Neural cell (in vitro differentiated cells): ENCODE measurements at regions not wholly inside any gene's neighbourhood (a gene's known extent, or its start where the extent isn't known, plus 50 kb on each side); places are given as distances from the start of the nearest gene placed in this dataset.

Experiments
- H2AFZ ChIP-seq: fragments of 200-600, 300-800 bp; sonication (generic), shearing (Covaris generic); 2 replicates; pipeline ENCODE4 v1.6.0; 2014; ENCODE audit warnings: low read depth, mild to moderate bottlenecking, antibody characterized with exemption, low read length, moderate library complexity
- H3F3A ChIP-seq: fragments of 200-600 bp; shearing (Covaris generic); 2 replicates; pipeline ENCODE4 v1.6.1; 2016; ENCODE audit warnings: mild to moderate bottlenecking, moderate library complexity, mixed read lengths, antibody characterized with exemption, low read length; ENCODE audit not compliant: insufficient read depth, poor library complexity, severe bottlenecking
- H3K27ac ChIP-seq: fragments of 200-600, 300-800 bp; sonication (generic), shearing (Covaris generic); 2 replicates; pipeline ENCODE4 v1.5.1; 2014; ENCODE audit warnings: mild to moderate bottlenecking, low read length, moderate library complexity
- H3K27me3 ChIP-seq: fragments of 300-800, 200-600 bp; sonication (generic), shearing (Covaris generic); 2 replicates; pipeline ENCODE4 v1.6.0; 2014; ENCODE audit warnings: mild to moderate bottlenecking, low read depth, low read length, moderate library complexity; ENCODE audit not compliant: insufficient read depth
- H3K36me3 ChIP-seq: fragments of 300-800, 200-600 bp; sonication (generic), shearing (Covaris generic); 2 replicates; pipeline ENCODE4 v1.5.1; 2014; ENCODE audit warnings: mild to moderate bottlenecking, antibody characterized with exemption, low read length, moderate library complexity; ENCODE audit not compliant: insufficient read depth
- H3K4me2 ChIP-seq: fragments of 300-800, 200-600 bp; sonication (generic), shearing (Covaris generic); 2 replicates; pipeline ENCODE4 v1.6.0; 2014; ENCODE audit warnings: mild to moderate bottlenecking, low read length
- H3K4me3 ChIP-seq: fragments of 300-800, 200-600 bp; sonication (generic), shearing (Covaris generic); 2 replicates; pipeline ENCODE4 v1.5.1; 2014; ENCODE audit warnings: mild to moderate bottlenecking, low read length, moderate library complexity
- H3K79me2 ChIP-seq: fragments of 200-600 bp; shearing (Covaris generic); replicated peaks from 2 replicates; pipeline ENCODE4 v1.6.0; 2014; ENCODE audit warnings: mild to moderate bottlenecking, low read length, moderate library complexity; ENCODE audit not compliant: insufficient read depth
- H3K9ac ChIP-seq: fragments of 300-800, 200-600 bp; sonication (generic), shearing (Covaris generic); 2 replicates; pipeline ENCODE4 v1.6.1; 2016; ENCODE audit warnings: mild to moderate bottlenecking, low read length, mixed read lengths
- H3K9me2 ChIP-seq: fragments of 200-600 bp; shearing (Covaris generic); 2 replicates; pipeline ENCODE4 v1.6.1; 2016; ENCODE audit warnings: mild to moderate bottlenecking, low read length, mixed read lengths; ENCODE audit not compliant: insufficient read depth
- H3K9me3 ChIP-seq: fragments of 200-600, 300-800 bp; sonication (generic), shearing (Covaris generic); 2 replicates; pipeline ENCODE4 v1.6.1; 2016; ENCODE audit warnings: mild to moderate bottlenecking, mixed run types, low read length, moderate library complexity, mixed read lengths
- H4K20me1 ChIP-seq: fragments of 200-600 bp; shearing (Covaris generic); 2 replicates; pipeline ENCODE4 v1.6.1; 2016; ENCODE audit warnings: mild to moderate bottlenecking, mixed run types; ENCODE audit not compliant: insufficient read depth
- EP300 ChIP-seq: fragments of 450-650 bp; conservative IDR thresholded peaks from 2 replicates; pipeline ENCODE4 v1.6.1; 2014; ENCODE audit warnings: antibody characterized with exemption, mild to moderate bottlenecking, moderate library complexity; ENCODE audit not compliant: poor library complexity, severe bottlenecking
- EZH2 ChIP-seq: fragments of 200-600, 300-800 bp; shearing (Covaris generic), sonication (generic); IDR thresholded peaks from 2 replicates; pipeline ENCODE4 v1.6.1; 2014; ENCODE audit warnings: antibody characterized with exemption, low read length, borderline replicate concordance, mild to moderate bottlenecking; ENCODE audit not compliant: insufficient read depth, poor library complexity, severe bottlenecking
- MXI1 ChIP-seq: fragments of 450-650 bp; conservative IDR thresholded peaks from 2 replicates; pipeline ENCODE4 v1.6.1; 2014; ENCODE audit warnings: antibody characterized with exemption, mild to moderate bottlenecking; ENCODE audit not compliant: poor library complexity, severe bottlenecking
- POLR2AphosphoS5 ChIP-seq: IDR thresholded peaks from 2 replicates; pipeline ENCODE4 v1.6.1; 2012
- RAD21 ChIP-seq: fragments of 450-650 bp; conservative IDR thresholded peaks from 2 replicates; pipeline ENCODE4 v1.6.1; 2014; ENCODE audit warnings: antibody characterized with exemption, mild to moderate bottlenecking, moderate library complexity
- REST ChIP-seq: IDR thresholded peaks from 2 replicates; pipeline ENCODE4 v1.6.1; 2012; ENCODE audit warnings: borderline replicate concordance
- SMC3 ChIP-seq: fragments of 450-650 bp; conservative IDR thresholded peaks from 2 replicates; pipeline ENCODE4 v1.6.1; 2014; ENCODE audit warnings: antibody characterized with exemption, mild to moderate bottlenecking, moderate library complexity; ENCODE audit not compliant: poor library complexity
- TAF1 ChIP-seq: IDR thresholded peaks from 2 replicates; pipeline ENCODE4 v1.6.1; 2012; ENCODE audit warnings: low read depth
- TF ChIP-seq, protein P1 (sequence below): fragments of 450-650 bp; IDR thresholded peaks from 2 replicates; pipeline ENCODE4 v1.5.1; 2014; ENCODE audit warnings: antibody characterized with exemption, mild to moderate bottlenecking, moderate library complexity; ENCODE audit not compliant: poor library complexity, severe bottlenecking

GRCh38 chr11:109000531-109000930, 335.7 kb downstream of the DDX10 start:
- no peaks in the 10 kb centered on the region for H3K79me2 ChIP-seq
- H3F3A ChIP-seq: no peaks in the 10 kb centered on the region
- no peaks in the 10 kb centered on the region for H4K20me1 ChIP-seq
- peaks cover 2% of the 10 kb centered on the region for H3K9me3 ChIP-seq
- TF ChIP-seq POLR2AphosphoS5 (no peak), SMC3 (no peak), EZH2 (no peak), MXI1 (no peak)
- no peaks in the 10 kb centered on the region for H3K9me2 ChIP-seq
- H3K4me3 ChIP-seq: no peak overlapping the region
- H3K36me3 ChIP-seq: no peaks in the 10 kb centered on the region
- no peaks in the 10 kb centered on the region for H3K27me3 ChIP-seq
- H3K4me2 ChIP-seq: no peak overlapping the region
- no peak overlapping the region for H2AFZ ChIP-seq
- H3K27ac ChIP-seq: no peak overlapping the region
- no peak overlapping the region for H3K9ac ChIP-seq

GRCh38 chr11:109001585-109001984, 336.7 kb downstream of the DDX10 start:
- H3K4me3 ChIP-seq: no peak overlapping the region
- no peaks in the 10 kb centered on the region for H3F3A ChIP-seq
- H3K27me3 ChIP-seq: no peaks in the 10 kb centered on the region
- H4K20me1 ChIP-seq: no peaks in the 10 kb centered on the region
- no peak overlapping the region for H3K4me2 ChIP-seq
- no peak overlapping the region for H3K27ac ChIP-seq
- H2AFZ ChIP-seq: no peak overlapping the region
- TF ChIP-seq REST: no peak
- TF ChIP-seq EP300: no peak
- TF ChIP-seq, protein P1, sequence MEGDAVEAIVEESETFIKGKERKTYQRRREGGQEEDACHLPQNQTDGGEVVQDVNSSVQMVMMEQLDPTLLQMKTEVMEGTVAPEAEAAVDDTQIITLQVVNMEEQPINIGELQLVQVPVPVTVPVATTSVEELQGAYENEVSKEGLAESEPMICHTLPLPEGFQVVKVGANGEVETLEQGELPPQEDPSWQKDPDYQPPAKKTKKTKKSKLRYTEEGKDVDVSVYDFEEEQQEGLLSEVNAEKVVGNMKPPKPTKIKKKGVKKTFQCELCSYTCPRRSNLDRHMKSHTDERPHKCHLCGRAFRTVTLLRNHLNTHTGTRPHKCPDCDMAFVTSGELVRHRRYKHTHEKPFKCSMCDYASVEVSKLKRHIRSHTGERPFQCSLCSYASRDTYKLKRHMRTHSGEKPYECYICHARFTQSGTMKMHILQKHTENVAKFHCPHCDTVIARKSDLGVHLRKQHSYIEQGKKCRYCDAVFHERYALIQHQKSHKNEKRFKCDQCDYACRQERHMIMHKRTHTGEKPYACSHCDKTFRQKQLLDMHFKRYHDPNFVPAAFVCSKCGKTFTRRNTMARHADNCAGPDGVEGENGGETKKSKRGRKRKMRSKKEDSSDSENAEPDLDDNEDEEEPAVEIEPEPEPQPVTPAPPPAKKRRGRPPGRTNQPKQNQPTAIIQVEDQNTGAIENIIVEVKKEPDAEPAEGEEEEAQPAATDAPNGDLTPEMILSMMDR: no peak
- no peak for TF ChIP-seq TAF1
- no peak for TF ChIP-seq RAD21
- no peak for TF ChIP-seq EZH2
- no peak for TF ChIP-seq SMC3
- TF ChIP-seq MXI1: no peak
- TF ChIP-seq POLR2AphosphoS5: no peak
- H3K79me2 ChIP-seq: no peaks in the 10 kb centered on the region
- no peaks in the 10 kb centered on the region for H3K36me3 ChIP-seq
- no peaks in the 10 kb centered on the region for H3K9me2 ChIP-seq
- no peak overlapping the region for H3K9ac ChIP-seq
- no peaks in the 10 kb centered on the region for H3K9me3 ChIP-seq

GRCh38 chr11:109012991-109013390, 348.1 kb downstream of the DDX10 start:
- H3K4me3 ChIP-seq: no peak overlapping the region
- no peak overlapping the region for H3K27ac ChIP-seq
- H3K9me2 ChIP-seq: no peaks in the 10 kb centered on the region
- no peaks in the 10 kb centered on the region for H4K20me1 ChIP-seq
- H2AFZ ChIP-seq: no peak overlapping the region
- no peaks in the 10 kb centered on the region for H3K27me3 ChIP-seq
- H3K9ac ChIP-seq: no peak overlapping the region
- no peaks in the 10 kb centered on the region for H3K36me3 ChIP-seq
- no peaks in the 10 kb centered on the region for H3F3A ChIP-seq
- H3K79me2 ChIP-seq: no peaks in the 10 kb centered on the region
- H3K4me2 ChIP-seq: no peak overlapping the region
- no peak for TF ChIP-seq RAD21
- no peak for TF ChIP-seq EP300
- no peak for TF ChIP-seq TAF1
- TF ChIP-seq, protein P1: no peak
- TF ChIP-seq MXI1: no peak
- H3K9me3 ChIP-seq: no peaks in the 10 kb centered on the region
